Loucy (cell line): ENCODE measurements at regions not wholly inside any gene's neighbourhood (a gene's known extent, or its start where the extent isn't known, plus 50 kb on each side); places are given as distances from the start of the nearest gene placed in this dataset.
A peak's percentile ranks its signal among the peaks of the same experiment; 100 is the strongest.

Experiments
- H2AFZ ChIP-seq: fragments of 200-600 bp; sonication (generic); 2 replicates; pipeline ENCODE4 v1.6.0; 2016; ENCODE audit warnings: antibody characterized with exemption, mild to moderate bottlenecking, low read length, moderate library complexity
- H3F3A ChIP-seq: fragments of 200-600 bp; 2 replicates; pipeline ENCODE4 v1.6.0; 2016; ENCODE audit warnings: antibody characterized with exemption, low read depth, mild to moderate bottlenecking
- H3K27me3 ChIP-seq: fragments of 200-600 bp; sonication (generic); 2 replicates; pipeline ENCODE4 v1.6.1; 2014; ENCODE audit warnings: low read length, mild to moderate bottlenecking; ENCODE audit not compliant: insufficient read depth, poor library complexity, severe bottlenecking
- H3K36me3 ChIP-seq: fragments of 200-600 bp; sonication (generic); 2 replicates; pipeline ENCODE4 v1.6.1; 2016; ENCODE audit warnings: low read length; ENCODE audit not compliant: insufficient read depth
- H3K4me1 ChIP-seq: fragments of 200-600 bp; sonication (generic); 2 replicates; pipeline ENCODE4 v1.5.1; 2014; ENCODE audit warnings: low read length, mild to moderate bottlenecking; ENCODE audit not compliant: insufficient read depth, poor library complexity, severe bottlenecking
- H3K4me2 ChIP-seq: fragments of 200-600 bp; sonication (generic); 2 replicates; pipeline ENCODE4 v1.6.0; 2014; ENCODE audit warnings: antibody characterized with exemption, low read length, low read depth, mild to moderate bottlenecking; ENCODE audit not compliant: poor library complexity, severe bottlenecking
- H3K4me3 ChIP-seq: fragments of 200-600 bp; sonication (generic); 2 replicates; pipeline ENCODE4 v1.5.1; 2014; ENCODE audit warnings: low read length, mild to moderate bottlenecking, mixed read lengths; ENCODE audit not compliant: poor library complexity, severe bottlenecking
- H3K79me2 ChIP-seq: fragments of 200-600 bp; sonication (generic); 2 replicates; pipeline ENCODE4 v1.6.1; 2014; ENCODE audit warnings: low read length; ENCODE audit not compliant: insufficient read depth
- H3K9ac ChIP-seq: fragments of 200-600 bp; sonication (generic); 2 replicates; pipeline ENCODE4 v1.6.0; 2014; ENCODE audit warnings: mild to moderate bottlenecking, low read depth, low read length, moderate library complexity; ENCODE audit not compliant: poor library complexity, severe bottlenecking
- H3K9me2 ChIP-seq: fragments of 200-600 bp; sonication (generic); replicated peaks from 2 replicates; pipeline ENCODE4 v1.6.1; 2016; ENCODE audit warnings: low read depth, low read length, mixed read lengths
- H3K9me3 ChIP-seq: fragments of 200-600 bp; sonication (generic); 2 replicates; pipeline ENCODE4 v1.6.1; 2014; ENCODE audit warnings: mild to moderate bottlenecking, antibody characterized with exemption, low read length, low read depth; ENCODE audit not compliant: insufficient read depth
- H4K20me1 ChIP-seq: fragments of 200-600 bp; sonication (generic); 2 replicates; pipeline ENCODE4 v1.6.0; 2014; ENCODE audit warnings: antibody characterized with exemption, low read length, mild to moderate bottlenecking; ENCODE audit not compliant: insufficient read depth, poor library complexity, severe bottlenecking
- EZH2phosphoT487 ChIP-seq: fragments of 200-600 bp; IDR thresholded peaks from 2 replicates; pipeline ENCODE4 v1.6.1; 2018; ENCODE audit warnings: antibody characterized with exemption, mild to moderate bottlenecking, moderate library complexity, borderline replicate concordance
- TF ChIP-seq, protein P1 (sequence below): fragments of 200-600 bp; sonication (generic); conservative IDR thresholded peaks from 2 replicates; pipeline ENCODE4 v1.5.1; 2014; ENCODE audit warnings: mild to moderate bottlenecking, antibody characterized with exemption, low read length

DNA sequence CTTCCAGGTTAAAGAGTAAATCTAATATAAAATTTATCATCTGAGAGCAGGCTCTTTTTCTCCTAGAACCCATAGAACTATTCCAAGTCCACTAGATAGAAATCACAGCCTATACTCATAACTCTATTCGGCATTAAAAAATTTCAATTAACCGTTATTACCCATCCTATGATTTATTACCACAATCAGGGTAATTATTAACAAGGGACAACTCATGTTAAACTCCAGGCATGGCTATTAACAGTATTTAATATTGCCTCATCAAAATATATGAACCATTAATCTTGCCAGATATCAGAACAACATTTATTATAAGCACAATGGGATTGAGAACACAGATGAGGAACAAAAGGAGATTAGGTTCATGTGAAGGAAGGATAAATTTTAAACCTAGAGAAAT, 136.8 kb upstream of the RIOK3 start:
- TF ChIP-seq EZH2phosphoT487 = no peak
- TF ChIP-seq, protein P1, sequence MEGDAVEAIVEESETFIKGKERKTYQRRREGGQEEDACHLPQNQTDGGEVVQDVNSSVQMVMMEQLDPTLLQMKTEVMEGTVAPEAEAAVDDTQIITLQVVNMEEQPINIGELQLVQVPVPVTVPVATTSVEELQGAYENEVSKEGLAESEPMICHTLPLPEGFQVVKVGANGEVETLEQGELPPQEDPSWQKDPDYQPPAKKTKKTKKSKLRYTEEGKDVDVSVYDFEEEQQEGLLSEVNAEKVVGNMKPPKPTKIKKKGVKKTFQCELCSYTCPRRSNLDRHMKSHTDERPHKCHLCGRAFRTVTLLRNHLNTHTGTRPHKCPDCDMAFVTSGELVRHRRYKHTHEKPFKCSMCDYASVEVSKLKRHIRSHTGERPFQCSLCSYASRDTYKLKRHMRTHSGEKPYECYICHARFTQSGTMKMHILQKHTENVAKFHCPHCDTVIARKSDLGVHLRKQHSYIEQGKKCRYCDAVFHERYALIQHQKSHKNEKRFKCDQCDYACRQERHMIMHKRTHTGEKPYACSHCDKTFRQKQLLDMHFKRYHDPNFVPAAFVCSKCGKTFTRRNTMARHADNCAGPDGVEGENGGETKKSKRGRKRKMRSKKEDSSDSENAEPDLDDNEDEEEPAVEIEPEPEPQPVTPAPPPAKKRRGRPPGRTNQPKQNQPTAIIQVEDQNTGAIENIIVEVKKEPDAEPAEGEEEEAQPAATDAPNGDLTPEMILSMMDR = no peak
- Histone ChIP-seq H3K4me3 (no peak overlapping the region), H3K79me2 (no peaks in the 10 kb centered on the region), H3K4me2 (peak overlapping the region; percentile 13), H3F3A (no peaks in the 10 kb centered on the region), H4K20me1 (no peaks in the 10 kb centered on the region), H3K9me2 (no peaks in the 10 kb centered on the region), H3K9ac (no peak overlapping the region), H3K36me3 (no peaks in the 10 kb centered on the region), H3K9me3 (no peaks in the 10 kb centered on the region), H3K4me1 (peaks cover 67% of the 10 kb centered on the region), H3K27me3 (no peaks in the 10 kb centered on the region), H2AFZ (no peak overlapping the region)

DNA sequence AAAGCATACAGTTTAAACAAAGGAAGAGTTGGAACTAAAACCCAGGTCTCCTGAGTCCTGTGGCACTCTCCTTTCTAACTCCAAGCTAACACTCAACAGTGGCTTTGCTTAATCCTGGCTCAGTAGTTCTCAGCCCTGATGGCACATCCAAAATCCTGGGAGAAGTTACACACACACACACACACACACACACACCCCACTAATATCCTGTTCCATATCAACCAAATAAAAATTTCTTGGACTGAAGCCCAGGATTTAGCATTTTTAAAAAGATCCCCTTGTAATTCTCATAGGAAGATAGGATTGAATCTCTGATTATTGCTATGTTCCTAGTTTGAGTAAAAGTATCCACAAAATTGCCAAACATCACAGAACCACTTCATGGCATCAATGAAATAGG, 136.1 kb upstream of the RIOK3 start:
- no peak overlapping the region for H2AFZ ChIP-seq
- no peak for TF ChIP-seq EZH2phosphoT487
- TF ChIP-seq, protein P1 = no peak

DNA sequence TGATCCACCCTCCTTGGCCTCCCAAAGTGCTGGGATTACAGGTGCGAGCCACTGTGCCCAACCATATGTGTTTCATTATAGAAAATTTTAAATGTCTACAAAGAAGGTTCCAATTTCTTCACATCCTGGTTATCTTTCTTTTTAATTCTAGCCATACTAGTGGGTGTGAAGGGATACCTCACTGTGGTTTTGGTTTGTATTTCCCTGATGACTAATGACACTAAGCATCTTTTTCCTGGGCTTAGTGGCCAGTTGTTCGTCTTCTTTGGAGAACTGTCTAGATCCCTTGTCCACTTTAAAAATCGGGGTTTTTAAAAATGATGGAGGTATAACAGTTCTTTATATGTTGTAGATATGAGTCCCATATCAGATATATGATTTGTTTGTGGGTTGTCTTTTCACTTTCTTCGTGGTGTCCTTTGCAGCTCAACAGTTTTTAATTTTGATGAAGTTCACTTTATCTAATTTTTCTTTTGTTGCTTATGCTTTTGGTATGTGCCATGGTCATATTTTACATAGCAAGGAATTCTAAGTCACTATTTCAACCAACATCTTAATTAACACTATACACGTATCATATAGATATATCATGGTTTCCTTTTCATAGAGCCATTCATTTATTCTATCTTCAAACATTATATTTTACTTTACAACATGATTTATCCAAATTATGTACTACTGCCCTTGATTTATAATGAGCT, 135.0 kb upstream of the RIOK3 start:
- H3K9ac ChIP-seq = no peak overlapping the region
- H3K4me1 ChIP-seq = peaks cover 54% of the 10 kb centered on the region
- no peaks in the 10 kb centered on the region for H3F3A ChIP-seq
- no peaks in the 10 kb centered on the region for H3K79me2 ChIP-seq
- no peaks in the 10 kb centered on the region for H3K9me3 ChIP-seq
- H3K36me3 ChIP-seq = no peaks in the 10 kb centered on the region
- no peak for TF ChIP-seq EZH2phosphoT487
- TF ChIP-seq, protein P1 = no peak
- H2AFZ ChIP-seq = no peak overlapping the region
- H3K9me2 ChIP-seq = no peaks in the 10 kb centered on the region
- H3K27me3 ChIP-seq = no peaks in the 10 kb centered on the region
- H3K4me3 ChIP-seq = no peak overlapping the region
- peak overlapping the region; percentile 14 for H3K4me2 ChIP-seq
- H4K20me1 ChIP-seq = no peaks in the 10 kb centered on the region

More for the DNA sequence above, 136.1 kb upstream of the RIOK3 start:
- Histone ChIP-seq H3K9me2 (no peaks in the 10 kb centered on the region), H3K4me2 (no peak overlapping the region), H3K79me2 (no peaks in the 10 kb centered on the region), H4K20me1 (no peaks in the 10 kb centered on the region), H3K4me3 (no peak overlapping the region), H3K27me3 (no peaks in the 10 kb centered on the region), H3K9ac (no peak overlapping the region), H3K4me1 (peaks cover 63% of the 10 kb centered on the region), H3K36me3 (no peaks in the 10 kb centered on the region), H3K9me3 (no peaks in the 10 kb centered on the region), H3F3A (no peaks in the 10 kb centered on the region)
